Breast epithelium (tissue), 3 donors: ENCODE measurements at regions not wholly inside any gene's neighbourhood (a gene's known extent, or its start where the extent isn't known, plus 50 kb on each side); places are given as distances from the start of the nearest gene placed in this dataset.
"Not testable (repeated sequence)": the region's sequence is repeated elsewhere in the genome, so short reads cannot be mapped to it uniquely, and the experiment has no call there.

Source experiments
- POLR2A ChIP-seq: fragments of 450-650 bp; IDR thresholded peaks from one replicate; pipeline ENCODE4 v1.6.1; 2016; ENCODE audit warnings: antibody characterized with exemption, mild to moderate bottlenecking, moderate library complexity
- TF ChIP-seq, protein P1 (sequence below), 3 donors: fragments of 450-650 bp; IDR thresholded peaks; one replicate each; pipeline ENCODE4 v1.5.1; 2016 to 2017; ENCODE audit warnings: antibody characterized with exemption in 3 of 3, mild to moderate bottlenecking in 3 of 3, moderate library complexity in 3 of 3

DNA sequence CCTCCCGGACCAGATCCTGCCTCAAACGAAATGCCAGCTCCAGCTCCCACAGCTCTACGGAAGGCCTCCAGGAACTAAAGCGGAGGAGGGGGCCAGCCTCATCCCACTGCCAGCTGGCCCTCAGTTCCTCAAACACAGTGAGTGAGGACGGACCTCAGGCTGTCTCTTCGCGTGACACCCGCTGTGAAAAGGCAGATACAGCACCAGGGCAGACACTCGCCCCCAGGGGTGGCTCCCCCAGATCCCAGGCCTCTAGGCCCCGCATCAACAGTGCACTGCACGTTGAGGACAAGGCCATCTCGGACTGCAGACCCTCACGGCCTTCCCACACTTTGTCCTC lies 149.9 kb upstream of the C1QTNF3 start:
- TF ChIP-seq, protein P1, sequence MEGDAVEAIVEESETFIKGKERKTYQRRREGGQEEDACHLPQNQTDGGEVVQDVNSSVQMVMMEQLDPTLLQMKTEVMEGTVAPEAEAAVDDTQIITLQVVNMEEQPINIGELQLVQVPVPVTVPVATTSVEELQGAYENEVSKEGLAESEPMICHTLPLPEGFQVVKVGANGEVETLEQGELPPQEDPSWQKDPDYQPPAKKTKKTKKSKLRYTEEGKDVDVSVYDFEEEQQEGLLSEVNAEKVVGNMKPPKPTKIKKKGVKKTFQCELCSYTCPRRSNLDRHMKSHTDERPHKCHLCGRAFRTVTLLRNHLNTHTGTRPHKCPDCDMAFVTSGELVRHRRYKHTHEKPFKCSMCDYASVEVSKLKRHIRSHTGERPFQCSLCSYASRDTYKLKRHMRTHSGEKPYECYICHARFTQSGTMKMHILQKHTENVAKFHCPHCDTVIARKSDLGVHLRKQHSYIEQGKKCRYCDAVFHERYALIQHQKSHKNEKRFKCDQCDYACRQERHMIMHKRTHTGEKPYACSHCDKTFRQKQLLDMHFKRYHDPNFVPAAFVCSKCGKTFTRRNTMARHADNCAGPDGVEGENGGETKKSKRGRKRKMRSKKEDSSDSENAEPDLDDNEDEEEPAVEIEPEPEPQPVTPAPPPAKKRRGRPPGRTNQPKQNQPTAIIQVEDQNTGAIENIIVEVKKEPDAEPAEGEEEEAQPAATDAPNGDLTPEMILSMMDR (IDR thresholded peaks at IDR 0.05) = not testable (repeated sequence)
- not testable (repeated sequence) for TF ChIP-seq POLR2A
